Osteocyte (in vitro differentiated cells): ENCODE measurements at regions not wholly inside any gene's neighbourhood (a gene's known extent, or its start where the extent isn't known, plus 50 kb on each side); places are given as distances from the start of the nearest gene placed in this dataset.
"Not testable (repeated sequence)": the region's sequence is repeated elsewhere in the genome, so short reads cannot be mapped to it uniquely, and the experiment has no call there.

ENCODE experiments used
- DNase-seq: peaks from one replicate; pipeline ENCODE4 v3.0.0; 2021; ENCODE audit warnings: mixed read lengths; ENCODE audit not compliant: unreplicated experiment; ENCODE audit errors: extremely low spot score
- H3K27ac Mint-ChIP-seq: one replicate; pipeline ENCODE4 v1.8.0; 2021; ENCODE audit warnings: mild to moderate bottlenecking, mixed read lengths; ENCODE audit not compliant: unreplicated experiment
- H3K27me3 Mint-ChIP-seq: one replicate; pipeline ENCODE4 v1.8.0; 2021; ENCODE audit warnings: mixed read lengths; ENCODE audit not compliant: unreplicated experiment
- H3K36me3 Mint-ChIP-seq: one replicate; pipeline ENCODE4 v1.8.0; 2021; ENCODE audit warnings: mixed read lengths; ENCODE audit not compliant: unreplicated experiment
- H3K4me1 Mint-ChIP-seq: one replicate; pipeline ENCODE4 v1.8.0; 2021; ENCODE audit warnings: mixed read lengths; ENCODE audit not compliant: unreplicated experiment
- H3K4me3 Mint-ChIP-seq: one replicate; pipeline ENCODE4 v1.8.0; 2021; ENCODE audit warnings: mild to moderate bottlenecking, moderate library complexity, mixed read lengths; ENCODE audit not compliant: unreplicated experiment
- H3K9me3 Mint-ChIP-seq: one replicate; pipeline ENCODE4 v1.8.0; 2021; ENCODE audit warnings: mixed read lengths; ENCODE audit not compliant: unreplicated experiment
- TF ChIP-seq, protein P1 (sequence below): fragments of 200-600 bp; sonication (generic); IDR thresholded peaks from 2 replicates; pipeline ENCODE4 v1.5.0; 2021; ENCODE audit warnings: antibody characterized with exemption, mild to moderate bottlenecking, moderate library complexity

DNA sequence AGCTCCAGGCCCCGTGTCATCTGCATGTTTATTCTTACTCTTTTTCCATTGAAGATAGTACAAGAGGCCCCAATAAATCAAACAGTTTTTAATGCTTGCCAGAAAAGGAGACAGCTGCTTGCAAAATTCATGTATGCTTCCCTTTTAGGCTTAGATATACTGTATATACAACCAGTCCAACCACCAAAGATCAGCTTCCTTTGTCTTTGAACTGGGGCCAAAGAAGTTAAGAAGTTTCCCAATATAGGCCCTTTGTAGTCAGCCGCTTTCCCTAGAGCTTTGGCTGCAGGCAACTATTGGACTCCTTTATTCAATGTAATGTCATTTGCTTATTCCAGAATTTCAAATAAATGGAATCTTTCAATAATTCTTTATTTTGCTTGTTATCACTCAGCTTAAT lies 1395.0 kb downstream of the GATA3 start:
- Mint-ChIP-seq H3K4me3 (no peak overlapping the region), H3K4me1 (no peaks in the 10 kb centered on the region), H3K9me3 (peaks cover 10% of the 10 kb centered on the region), H3K36me3 (no peaks in the 10 kb centered on the region), H3K27me3 (no peaks in the 10 kb centered on the region), H3K27ac (no peak overlapping the region)
- no peak for DNase-seq
- TF ChIP-seq, protein P1, sequence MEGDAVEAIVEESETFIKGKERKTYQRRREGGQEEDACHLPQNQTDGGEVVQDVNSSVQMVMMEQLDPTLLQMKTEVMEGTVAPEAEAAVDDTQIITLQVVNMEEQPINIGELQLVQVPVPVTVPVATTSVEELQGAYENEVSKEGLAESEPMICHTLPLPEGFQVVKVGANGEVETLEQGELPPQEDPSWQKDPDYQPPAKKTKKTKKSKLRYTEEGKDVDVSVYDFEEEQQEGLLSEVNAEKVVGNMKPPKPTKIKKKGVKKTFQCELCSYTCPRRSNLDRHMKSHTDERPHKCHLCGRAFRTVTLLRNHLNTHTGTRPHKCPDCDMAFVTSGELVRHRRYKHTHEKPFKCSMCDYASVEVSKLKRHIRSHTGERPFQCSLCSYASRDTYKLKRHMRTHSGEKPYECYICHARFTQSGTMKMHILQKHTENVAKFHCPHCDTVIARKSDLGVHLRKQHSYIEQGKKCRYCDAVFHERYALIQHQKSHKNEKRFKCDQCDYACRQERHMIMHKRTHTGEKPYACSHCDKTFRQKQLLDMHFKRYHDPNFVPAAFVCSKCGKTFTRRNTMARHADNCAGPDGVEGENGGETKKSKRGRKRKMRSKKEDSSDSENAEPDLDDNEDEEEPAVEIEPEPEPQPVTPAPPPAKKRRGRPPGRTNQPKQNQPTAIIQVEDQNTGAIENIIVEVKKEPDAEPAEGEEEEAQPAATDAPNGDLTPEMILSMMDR, result no peak

DNA sequence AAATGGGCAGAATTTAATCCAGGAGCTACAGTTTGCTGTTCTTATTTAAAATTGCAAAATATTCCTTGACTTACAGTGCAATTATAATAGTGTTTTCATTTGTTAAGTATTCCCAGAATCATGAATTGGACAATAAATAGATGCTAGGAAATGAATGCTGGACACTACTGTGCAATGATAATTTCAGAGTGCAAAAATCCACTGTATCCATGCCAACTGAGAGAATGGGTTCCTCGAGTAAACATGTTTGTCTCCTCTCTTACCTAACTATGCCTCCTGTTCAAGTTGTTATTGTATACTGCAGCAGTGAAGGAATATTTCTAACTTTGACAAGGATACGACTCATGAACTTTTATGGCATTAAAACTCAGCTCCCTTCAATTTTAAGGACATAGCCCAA lies 1396.3 kb downstream of the GATA3 start:
- no peaks in the 10 kb centered on the region for H3K4me1 Mint-ChIP-seq
- TF ChIP-seq, protein P1, result no peak
- peaks cover 10% of the 10 kb centered on the region for H3K9me3 Mint-ChIP-seq

DNA sequence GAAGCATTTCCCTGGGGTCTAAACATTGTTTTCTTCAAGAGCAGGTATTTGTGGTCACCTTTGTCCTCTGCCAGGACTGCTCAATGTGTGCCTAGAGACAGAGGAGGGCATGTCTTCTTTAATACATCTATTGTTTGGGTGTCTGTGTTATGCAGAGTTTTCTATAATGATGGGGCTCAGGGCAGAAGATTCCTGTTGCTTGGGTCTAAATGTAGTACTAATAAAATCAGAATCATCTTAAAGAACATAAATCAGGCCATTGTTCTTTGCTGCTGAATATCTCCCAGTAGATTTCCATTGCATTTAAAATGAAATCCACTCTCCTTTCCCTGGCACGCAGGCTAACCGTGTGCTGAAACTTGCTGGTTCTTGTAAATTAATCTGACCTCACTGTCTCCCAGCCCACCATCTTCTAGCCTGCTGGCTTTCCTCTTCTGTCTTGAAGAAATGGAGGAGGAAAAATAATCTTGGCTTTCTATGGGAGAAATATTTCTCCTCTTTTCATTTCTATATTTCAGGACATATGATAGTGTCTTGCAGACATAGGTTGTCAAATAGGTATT lies 1396.8 kb downstream of the GATA3 start:
- no peak overlapping the region for H3K4me3 Mint-ChIP-seq
- DNase-seq, result no peak
- no peak overlapping the region for H3K27ac Mint-ChIP-seq
- H3K9me3 Mint-ChIP-seq, result peaks cover 10% of the 10 kb centered on the region
- no peaks in the 10 kb centered on the region for H3K36me3 Mint-ChIP-seq
- no peaks in the 10 kb centered on the region for H3K4me1 Mint-ChIP-seq
- H3K27me3 Mint-ChIP-seq, result no peaks in the 10 kb centered on the region
- TF ChIP-seq, protein P1, result no peak

More for the DNA sequence above, 1396.3 kb downstream of the GATA3 start:
- no peak for DNase-seq
- no peak overlapping the region for H3K4me3 Mint-ChIP-seq
- no peak overlapping the region for H3K27ac Mint-ChIP-seq
- H3K27me3 Mint-ChIP-seq, result no peaks in the 10 kb centered on the region
- no peaks in the 10 kb centered on the region for H3K36me3 Mint-ChIP-seq

DNA sequence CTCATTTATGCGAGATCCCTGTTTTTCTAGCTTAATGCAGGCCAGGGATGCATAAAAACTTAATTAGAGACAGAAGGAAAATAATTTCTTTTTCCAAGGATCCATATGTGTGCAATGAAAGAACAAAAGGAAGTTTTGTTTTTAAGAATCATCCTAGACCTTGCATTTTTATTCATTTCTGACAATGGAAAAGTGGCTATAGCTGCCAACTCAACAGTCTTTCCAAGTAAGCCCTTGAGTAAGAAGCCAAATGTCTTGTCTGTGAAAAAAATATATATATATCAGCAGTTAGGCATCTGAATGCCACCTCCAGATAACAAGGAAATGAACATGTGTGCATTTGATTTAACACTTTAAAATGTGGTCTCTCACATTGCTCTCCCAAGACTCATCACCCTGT lies 1397.6 kb downstream of the GATA3 start:
- no peak for DNase-seq
- Mint-ChIP-seq H3K27ac (no peak overlapping the region), H3K27me3 (no peaks in the 10 kb centered on the region), H3K4me3 (no peak overlapping the region), H3K4me1 (no peaks in the 10 kb centered on the region), H3K36me3 (no peaks in the 10 kb centered on the region), H3K9me3 (peaks cover 10% of the 10 kb centered on the region)
- TF ChIP-seq, protein P1, result no peak

DNA sequence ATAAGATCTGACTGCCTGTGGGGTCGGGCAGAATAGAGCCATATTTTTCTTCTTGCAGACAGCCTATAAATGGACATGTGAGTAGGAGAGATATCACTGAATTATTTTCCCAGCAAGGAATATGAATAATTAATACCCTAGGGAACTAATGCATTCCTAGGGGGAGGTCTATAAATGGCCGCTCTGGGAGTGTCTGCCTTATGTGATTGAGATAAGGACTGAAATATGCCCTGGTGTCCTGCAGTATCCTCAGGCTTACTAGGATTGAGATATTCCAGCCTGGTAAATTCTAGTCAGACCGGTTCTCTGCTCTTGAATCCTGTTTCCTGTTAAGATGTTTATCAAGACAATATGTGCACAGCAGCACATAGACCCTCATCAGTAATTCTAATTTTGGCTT lies 1399.4 kb downstream of the GATA3 start:
- not testable (repeated sequence) for H3K27me3 Mint-ChIP-seq, H3K36me3 Mint-ChIP-seq, H3K27ac Mint-ChIP-seq, H3K4me3 Mint-ChIP-seq, H3K9me3 Mint-ChIP-seq, H3K4me1 Mint-ChIP-seq, DNase-seq
